ENCODE measurements at regions not wholly inside any gene's neighbourhood (a gene's known extent, or its start where the extent isn't known, plus 50 kb on each side); places are given as distances from the start of the nearest gene placed in this dataset.
"Not testable (repeated sequence)": the region's sequence is repeated elsewhere in the genome, so short reads cannot be mapped to it uniquely, and the experiment has no call there.

DNA sequence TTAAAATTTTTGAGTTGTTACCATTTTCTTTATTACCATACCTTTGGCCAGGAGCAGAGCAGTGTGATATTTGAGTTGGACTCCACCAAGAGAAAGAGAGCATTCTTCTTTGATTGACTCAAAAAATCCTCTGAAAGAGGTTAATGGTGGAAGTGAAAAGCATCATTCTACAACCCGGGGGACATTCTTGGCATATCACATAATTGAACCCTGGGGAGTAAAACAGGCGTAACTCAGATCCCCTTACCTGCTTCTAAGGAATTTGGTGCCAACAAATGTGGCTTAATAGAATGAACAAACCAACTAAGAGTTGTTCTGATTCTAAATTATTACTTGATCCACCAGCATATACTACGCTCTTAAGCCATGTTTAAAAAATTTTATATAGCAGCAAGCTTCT lies 351.1 kb upstream of the DEPDC1 start:
- H3K27ac ChIP-seq: no peak overlapping the region
- no peak for TF ChIP-seq EP300 (IDR thresholded peaks at IDR 0.05)
- TF ChIP-seq, protein P1, sequence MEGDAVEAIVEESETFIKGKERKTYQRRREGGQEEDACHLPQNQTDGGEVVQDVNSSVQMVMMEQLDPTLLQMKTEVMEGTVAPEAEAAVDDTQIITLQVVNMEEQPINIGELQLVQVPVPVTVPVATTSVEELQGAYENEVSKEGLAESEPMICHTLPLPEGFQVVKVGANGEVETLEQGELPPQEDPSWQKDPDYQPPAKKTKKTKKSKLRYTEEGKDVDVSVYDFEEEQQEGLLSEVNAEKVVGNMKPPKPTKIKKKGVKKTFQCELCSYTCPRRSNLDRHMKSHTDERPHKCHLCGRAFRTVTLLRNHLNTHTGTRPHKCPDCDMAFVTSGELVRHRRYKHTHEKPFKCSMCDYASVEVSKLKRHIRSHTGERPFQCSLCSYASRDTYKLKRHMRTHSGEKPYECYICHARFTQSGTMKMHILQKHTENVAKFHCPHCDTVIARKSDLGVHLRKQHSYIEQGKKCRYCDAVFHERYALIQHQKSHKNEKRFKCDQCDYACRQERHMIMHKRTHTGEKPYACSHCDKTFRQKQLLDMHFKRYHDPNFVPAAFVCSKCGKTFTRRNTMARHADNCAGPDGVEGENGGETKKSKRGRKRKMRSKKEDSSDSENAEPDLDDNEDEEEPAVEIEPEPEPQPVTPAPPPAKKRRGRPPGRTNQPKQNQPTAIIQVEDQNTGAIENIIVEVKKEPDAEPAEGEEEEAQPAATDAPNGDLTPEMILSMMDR (IDR thresholded peaks at IDR 0.05): no peak
- TF ChIP-seq POLR2A (IDR thresholded peaks at IDR 0.05): no peak

DNA sequence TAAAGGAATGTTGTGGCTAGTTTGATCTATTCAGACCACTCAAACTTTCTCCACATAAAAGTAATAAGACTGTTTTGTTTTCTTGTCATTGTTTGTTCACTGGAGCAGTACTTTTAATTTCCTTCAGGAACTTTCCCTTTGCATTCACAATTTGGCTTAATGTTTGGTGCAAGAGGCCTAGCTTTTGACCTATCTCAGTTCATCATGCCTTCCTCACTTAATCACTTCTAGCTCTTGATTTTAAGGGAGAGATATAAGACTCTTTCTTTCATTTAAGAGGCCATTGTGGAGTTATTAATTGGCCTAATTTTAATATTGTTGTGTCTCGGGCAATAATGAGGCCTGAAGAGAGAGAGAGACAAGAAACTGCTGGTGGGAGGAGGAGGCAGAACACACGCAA lies 371.7 kb upstream of the DEPDC1 start:
- H3K27me3 ChIP-seq: no peaks in the 10 kb centered on the region
- H3K9me3 ChIP-seq: no peaks in the 10 kb centered on the region
- no peak overlapping the region for H3K4me3 ChIP-seq
- H3K4me1 ChIP-seq (ENCODE audit: insufficient read depth): no peaks in the 10 kb centered on the region
- no peak for TF ChIP-seq EP300 (IDR thresholded peaks at IDR 0.05)
- TF ChIP-seq, protein P1 (IDR thresholded peaks at IDR 0.05): no peak
- no peak for TF ChIP-seq POLR2A (IDR thresholded peaks at IDR 0.05)
- 79 to 81% (median 81%) methylated on average over 2 of the region's 2 CpGs for WGBS, 3 donors
- H3K27ac ChIP-seq: no peak overlapping the region
- intact Hi-C loops (cut with DNase I): no loop called here
- no peak for DNase-seq
- no peaks in the 10 kb centered on the region for H3K36me3 ChIP-seq

More for the DNA sequence above, 351.1 kb upstream of the DEPDC1 start:
- no peak overlapping the region for H3K4me3 ChIP-seq
- WGBS, 3 donors: 83 to 89% (median 87%) methylated on average over 3 of the region's 3 CpGs
- no peaks in the 10 kb centered on the region for H3K4me1 ChIP-seq (ENCODE audit: insufficient read depth)
- no peaks in the 10 kb centered on the region for H3K9me3 ChIP-seq
- no peak for DNase-seq
- no peaks in the 10 kb centered on the region for H3K36me3 ChIP-seq
- no peaks in the 10 kb centered on the region for H3K27me3 ChIP-seq
- intact Hi-C loops (cut with DNase I): no loop called here

DNA sequence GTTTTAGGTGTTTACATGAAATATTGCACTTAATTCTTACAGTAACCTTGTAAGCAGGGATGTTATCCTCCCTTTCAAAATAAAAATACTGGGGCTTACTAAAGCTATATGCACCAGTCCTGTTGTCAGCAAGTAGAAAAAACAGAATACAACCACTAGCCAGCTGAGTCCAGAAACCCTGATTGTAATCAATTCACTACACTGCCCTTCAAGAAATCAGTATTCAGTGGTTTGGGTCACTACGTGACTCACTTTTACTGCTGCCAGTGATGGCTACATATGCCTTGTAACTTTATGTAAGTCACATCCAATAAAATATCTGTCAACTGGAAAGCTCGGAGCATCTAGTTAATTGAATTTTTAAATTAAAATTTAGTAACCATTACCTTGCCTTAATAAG lies 376.3 kb upstream of the DEPDC1 start:
- 73 to 82% (median 75%) methylated on average over 2 of the region's 2 CpGs for whole genome bisulfite sequencing, 3 donors
- intact Hi-C loops (cut with DNase I): no loop called here
- Histone ChIP-seq H3K27me3 (no peaks in the 10 kb centered on the region), H3K4me3 (no peak overlapping the region), H3K36me3 (no peaks in the 10 kb centered on the region), H3K9me3 (no peaks in the 10 kb centered on the region), H3K4me1 (ENCODE audit: insufficient read depth) (no peaks in the 10 kb centered on the region), H3K27ac (no peak overlapping the region)
- TF ChIP-seq, protein P1 (IDR thresholded peaks at IDR 0.05): no peak
- TF ChIP-seq EP300 (IDR thresholded peaks at IDR 0.05): no peak
- no peak for TF ChIP-seq POLR2A (IDR thresholded peaks at IDR 0.05)
- DNase-seq: no peak

DNA sequence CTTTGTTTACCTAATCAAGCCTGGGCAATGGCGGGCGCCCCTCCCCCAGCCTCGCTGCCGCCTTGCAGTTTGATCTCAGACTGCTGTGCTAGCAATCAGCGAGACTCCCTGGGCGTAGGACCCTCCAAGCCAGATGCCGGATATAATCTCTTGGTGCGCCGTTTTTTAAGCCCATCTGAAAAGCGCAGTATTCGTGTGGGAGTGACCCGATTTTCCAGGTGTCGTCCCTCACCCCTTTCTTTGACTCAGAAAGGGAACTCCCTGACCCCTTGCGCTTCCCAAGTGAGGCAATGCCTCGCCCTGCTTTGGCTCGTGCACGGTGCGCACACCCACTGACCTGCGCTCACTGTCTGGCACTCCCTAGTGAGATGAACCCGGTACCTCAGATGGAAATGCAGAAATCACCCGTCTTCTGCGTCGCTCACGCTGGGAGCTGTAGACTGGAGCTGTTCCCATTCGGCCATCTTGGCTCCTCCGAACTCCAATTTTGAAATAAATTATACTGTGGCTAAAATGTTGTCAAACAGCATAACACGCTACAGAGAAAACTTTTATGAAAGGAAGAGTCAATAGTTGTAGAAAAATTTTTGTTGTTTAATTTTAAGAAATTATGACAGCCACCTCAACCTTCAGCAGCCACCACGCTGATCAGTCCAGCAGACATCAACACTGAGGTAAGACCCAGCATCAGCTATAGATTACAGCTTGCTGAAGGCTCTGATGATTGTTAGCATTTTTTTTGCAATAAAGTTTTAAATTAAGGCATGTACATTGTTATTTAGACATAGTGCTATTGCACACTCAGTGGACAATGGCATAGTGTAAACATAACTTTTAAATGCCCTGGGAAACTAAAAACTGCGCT lies 384.7 kb upstream of the DEPDC1 start:
- intact Hi-C loops (cut with DNase I); DNase-seq; H3K9me3 ChIP-seq; H3K4me1 ChIP-seq (ENCODE audit: insufficient read depth); H3K36me3 ChIP-seq; H3K27ac ChIP-seq; H3K4me3 ChIP-seq; H3K27me3 ChIP-seq: not testable (repeated sequence)
- 84 to 90% (median 89%) methylated on average over 25 to 27 of the region's 29 CpGs for WGBS, 3 donors

DNA sequence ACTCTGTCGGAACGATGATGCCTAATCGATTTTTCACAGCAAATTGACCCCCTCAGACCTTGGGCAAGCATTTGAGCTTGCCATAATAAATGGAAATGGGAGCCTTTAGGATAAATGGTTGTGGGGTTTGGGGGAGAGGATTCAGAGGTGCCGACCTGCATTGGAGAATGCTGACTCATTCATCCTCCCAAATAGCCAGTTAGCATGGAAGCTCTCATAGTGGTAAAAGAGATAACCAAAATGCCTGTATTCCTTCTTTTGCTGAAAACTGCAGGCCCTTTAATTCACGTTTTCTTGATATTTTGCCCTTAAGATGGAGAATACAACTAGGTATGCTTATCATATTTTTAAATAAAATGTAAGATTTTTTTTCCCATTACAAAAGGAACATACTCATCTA lies 392.6 kb upstream of the DEPDC1 start:
- TF ChIP-seq POLR2A (IDR thresholded peaks at IDR 0.05) (no peak), EP300 (IDR thresholded peaks at IDR 0.05) (no peak)
- TF ChIP-seq, protein P1 (IDR thresholded peaks at IDR 0.05): no peak
- no peak overlapping the region for H3K27ac ChIP-seq
- DNase-seq: no peak
- intact Hi-C loops (cut with DNase I): no loop called here
- no peaks in the 10 kb centered on the region for H3K4me1 ChIP-seq (ENCODE audit: insufficient read depth)
- no peaks in the 10 kb centered on the region for H3K27me3 ChIP-seq
- no peaks in the 10 kb centered on the region for H3K9me3 ChIP-seq
- no peak overlapping the region for H3K4me3 ChIP-seq
- H3K36me3 ChIP-seq: no peaks in the 10 kb centered on the region
- 77 to 78% (median 78%) methylated on average over 5 of the region's 5 CpGs for WGBS, 3 donors
